GM23338 (cell line): ENCODE measurements at regions not wholly inside any gene's neighbourhood (a gene's known extent, or its start where the extent isn't known, plus 50 kb on each side); places are given as distances from the start of the nearest gene placed in this dataset.

Experiments used
- CREB1 ChIP-seq: fragments of 250-450 bp; sonication (Bioruptor Pico); IDR thresholded peaks from 2 replicates; pipeline ENCODE4 v1.5.0; 2020; ENCODE audit warnings: low read depth, mild to moderate bottlenecking, moderate library complexity
- CTCF ChIP-seq, 2 experiments: fragments of 200-600 bp in 1 of 2; sonication (generic) in 1 of 2; conservative IDR thresholded peaks; 2 replicates each; pipeline versions ENCODE4 v1.5.1 to v1.6.1; 2016 to 2017; ENCODE audit warnings: antibody characterized with exemption in 2 of 2, low read depth in 2 of 2, mild to moderate bottlenecking in 2 of 2, moderate library complexity in 1 of 2
- EZH2 ChIP-seq: fragments of 200-600 bp; sonication (generic); IDR thresholded peaks from one replicate; pipeline ENCODE4 v1.8.0; 2017; ENCODE audit warnings: antibody characterized with exemption, mild to moderate bottlenecking, low read depth; ENCODE audit not compliant: unreplicated experiment
- EZH2phosphoT487 ChIP-seq: fragments of 200-600 bp; sonication (generic); IDR thresholded peaks from one replicate; pipeline ENCODE4 v1.8.1; 2018; ENCODE audit warnings: antibody characterized with exemption; ENCODE audit not compliant: unreplicated experiment
- JUNB ChIP-seq: IDR thresholded peaks from one replicate; pipeline ENCODE4 v1.6.1; 2016; ENCODE audit warnings: antibody characterized with exemption; ENCODE audit not compliant: unreplicated experiment
- NANOG ChIP-seq: IDR thresholded peaks from 2 replicates; pipeline ENCODE4 v1.6.1; 2016; ENCODE audit warnings: antibody characterized with exemption, borderline replicate concordance
- POLR2AphosphoS5 ChIP-seq: IDR thresholded peaks from 2 replicates; pipeline ENCODE4 v1.6.1; 2016; ENCODE audit warnings: antibody characterized with exemption, low read depth
- REST ChIP-seq: IDR thresholded peaks from one replicate; pipeline ENCODE4 v1.6.1; 2018; ENCODE audit warnings: antibody characterized with exemption; ENCODE audit not compliant: unreplicated experiment
- STAT1 ChIP-seq: IDR thresholded peaks from one replicate; pipeline ENCODE4 v1.6.1; 2016; ENCODE audit warnings: antibody characterized with exemption; ENCODE audit not compliant: unreplicated experiment
- ZNF114 ChIP-seq: fragments of 250-450 bp; sonication (Bioruptor Pico); IDR thresholded peaks from 2 replicates; pipeline ENCODE4 v1.5.0; 2020; ENCODE audit warnings: mild to moderate bottlenecking, moderate library complexity
- ZNF462 ChIP-seq: fragments of 250-450 bp; sonication (Bioruptor Pico); IDR thresholded peaks from 2 replicates; pipeline ENCODE4 v1.5.0; 2020; ENCODE audit warnings: mild to moderate bottlenecking, moderate library complexity

- no peak for TF ChIP-seq CTCF (conservative IDR thresholded peaks at IDR 0.05; ENCODE audit: low read depth in 2 of 2)
- no peak for TF ChIP-seq POLR2AphosphoS5
- TF ChIP-seq EZH2phosphoT487: no peak
- TF ChIP-seq EZH2: no peak
- TF ChIP-seq JUNB: no peak
- TF ChIP-seq REST: no peak
- TF ChIP-seq ZNF114 (CRISPR knock-in tag): no peak
- no peak for TF ChIP-seq CREB1 (CRISPR knock-in tag)
- TF ChIP-seq STAT1: no peak
- no peak for TF ChIP-seq ZNF462 (CRISPR knock-in tag)
- no peak for TF ChIP-seq NANOG
Measured at GRCh38 chr4:114768501-114768900, 169.9 kb downstream of the UGT8 start.
